B cell (primary cell): ENCODE measurements at regions not wholly inside any gene's neighbourhood (a gene's known extent, or its start where the extent isn't known, plus 50 kb on each side); places are given as distances from the start of the nearest gene placed in this dataset.

Source experiments
- CTCF ChIP-seq: fragments of 200-600 bp; IDR thresholded peaks from one replicate; pipeline ENCODE4 v1.8.0; 2022; ENCODE audit warnings: antibody characterized with exemption, mild to moderate bottlenecking
- EZH2 ChIP-seq: IDR thresholded peaks from 2 replicates; pipeline ENCODE4 v1.6.1; 2012; ENCODE audit warnings: borderline replicate concordance, low read depth, mild to moderate bottlenecking, moderate library complexity, low read length; ENCODE audit not compliant: insufficient read depth, poor library complexity, severe bottlenecking

- TF ChIP-seq CTCF (no peak), EZH2 (no peak)
These were observed 576.9 kb upstream of the NECTIN3 start for GRCh38 chr3:110494728-110495127.
